ENCODE measurements at regions not wholly inside any gene's neighbourhood (a gene's known extent, or its start where the extent isn't known, plus 50 kb on each side); places are given as distances from the start of the nearest gene placed in this dataset.

DNA sequence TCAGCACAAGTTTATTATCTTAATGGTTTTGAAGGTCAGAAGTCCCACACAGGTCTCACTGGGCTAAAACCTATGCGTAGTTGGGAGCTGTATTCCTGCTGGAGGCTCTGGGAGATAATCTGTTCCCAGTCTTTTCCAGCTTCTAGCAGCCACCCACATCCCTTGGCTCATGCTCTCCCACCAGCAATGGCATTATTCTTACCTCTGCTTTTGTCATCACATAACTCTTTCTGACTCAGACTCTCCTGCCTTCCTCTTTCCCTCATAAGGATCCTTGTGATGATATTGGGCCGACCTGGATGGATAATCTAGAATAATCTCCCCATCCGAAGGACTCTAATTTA, 122.2 kb upstream of the PRDX6 start:
- H3K27ac ChIP-seq: no peak overlapping the region
- no peaks in the 10 kb centered on the region for H3K36me3 ChIP-seq
- H3K27me3 ChIP-seq: no peaks in the 10 kb centered on the region
- no peak overlapping the region for H3K4me3 ChIP-seq
- TF ChIP-seq, protein P1, sequence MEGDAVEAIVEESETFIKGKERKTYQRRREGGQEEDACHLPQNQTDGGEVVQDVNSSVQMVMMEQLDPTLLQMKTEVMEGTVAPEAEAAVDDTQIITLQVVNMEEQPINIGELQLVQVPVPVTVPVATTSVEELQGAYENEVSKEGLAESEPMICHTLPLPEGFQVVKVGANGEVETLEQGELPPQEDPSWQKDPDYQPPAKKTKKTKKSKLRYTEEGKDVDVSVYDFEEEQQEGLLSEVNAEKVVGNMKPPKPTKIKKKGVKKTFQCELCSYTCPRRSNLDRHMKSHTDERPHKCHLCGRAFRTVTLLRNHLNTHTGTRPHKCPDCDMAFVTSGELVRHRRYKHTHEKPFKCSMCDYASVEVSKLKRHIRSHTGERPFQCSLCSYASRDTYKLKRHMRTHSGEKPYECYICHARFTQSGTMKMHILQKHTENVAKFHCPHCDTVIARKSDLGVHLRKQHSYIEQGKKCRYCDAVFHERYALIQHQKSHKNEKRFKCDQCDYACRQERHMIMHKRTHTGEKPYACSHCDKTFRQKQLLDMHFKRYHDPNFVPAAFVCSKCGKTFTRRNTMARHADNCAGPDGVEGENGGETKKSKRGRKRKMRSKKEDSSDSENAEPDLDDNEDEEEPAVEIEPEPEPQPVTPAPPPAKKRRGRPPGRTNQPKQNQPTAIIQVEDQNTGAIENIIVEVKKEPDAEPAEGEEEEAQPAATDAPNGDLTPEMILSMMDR (IDR thresholded peaks at IDR 0.05): no peak
- H3K4me1 ChIP-seq: no peaks in the 10 kb centered on the region
- DNase-seq (ENCODE audit: low spot score in 2 of 2): no peak
- intact Hi-C loops (cut with DNase I): no loop called here
- H3K9me3 ChIP-seq: peaks cover 0 to 6% of the 10 kb centered on the region in 2 donors

DNA sequence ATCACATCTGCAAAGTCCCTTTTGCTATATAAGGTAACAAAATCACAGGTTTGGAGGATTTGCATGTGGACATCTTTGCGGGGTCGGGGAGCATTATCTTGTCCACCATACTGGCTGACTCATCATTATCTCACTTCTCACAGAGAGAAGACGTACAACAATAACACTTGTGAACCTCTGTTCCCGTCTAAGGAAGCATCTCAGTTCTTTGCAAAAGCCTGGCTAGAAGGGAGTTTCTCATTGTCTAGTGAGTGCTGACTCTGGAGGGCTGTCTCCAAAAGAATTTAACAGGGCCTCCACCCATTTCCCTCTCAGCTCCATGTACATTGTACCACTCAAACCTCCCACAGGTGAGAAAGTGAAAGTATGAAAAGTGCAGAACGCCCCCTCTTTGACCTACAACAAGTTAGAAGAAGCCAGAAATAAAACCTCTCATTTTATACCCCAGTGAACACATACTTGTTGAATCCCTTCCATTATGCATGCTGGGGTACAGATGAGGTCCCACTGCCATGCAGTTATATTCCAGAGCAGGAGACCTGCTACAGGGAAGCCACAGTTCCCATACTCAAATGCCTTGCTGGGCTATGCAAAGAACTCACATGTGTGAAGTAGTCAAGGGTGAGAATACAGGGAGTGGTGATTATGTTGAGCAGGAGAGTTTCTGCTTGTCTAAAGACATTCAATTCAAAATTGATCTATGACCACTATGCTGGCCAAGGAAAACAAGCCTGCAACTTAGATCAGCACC, 121.7 kb upstream of the PRDX6 start:
- intact Hi-C loops (cut with DNase I): no loop called here
- no peak for DNase-seq (ENCODE audit: low spot score in 2 of 2)
- Histone ChIP-seq H3K4me3 (no peak overlapping the region), H3K9me3 (peaks cover 0 to 6% of the 10 kb centered on the region in 2 donors), H3K36me3 (no peaks in the 10 kb centered on the region), H3K27me3 (no peaks in the 10 kb centered on the region), H3K4me1 (no peaks in the 10 kb centered on the region), H3K27ac (no peak overlapping the region)
- TF ChIP-seq, protein P1 (IDR thresholded peaks at IDR 0.05): no peak

- Histone ChIP-seq H3K4me3 (no peak overlapping the region), H3K36me3 (no peaks in the 10 kb centered on the region), H3K4me1 (no peaks in the 10 kb centered on the region), H3K27me3 (no peaks in the 10 kb centered on the region), H3K27ac (no peak overlapping the region), H3K9me3 (peaks cover 0 to 6% of the 10 kb centered on the region in 2 donors)
- DNase-seq (ENCODE audit: low spot score in 2 of 2): no peak
- intact Hi-C loops (cut with DNase I): no loop called here
- TF ChIP-seq, protein P1 (IDR thresholded peaks at IDR 0.05): no peak
Measured at GRCh38 chr1:173356191-173356762, 120.9 kb upstream of the PRDX6 start.

DNA sequence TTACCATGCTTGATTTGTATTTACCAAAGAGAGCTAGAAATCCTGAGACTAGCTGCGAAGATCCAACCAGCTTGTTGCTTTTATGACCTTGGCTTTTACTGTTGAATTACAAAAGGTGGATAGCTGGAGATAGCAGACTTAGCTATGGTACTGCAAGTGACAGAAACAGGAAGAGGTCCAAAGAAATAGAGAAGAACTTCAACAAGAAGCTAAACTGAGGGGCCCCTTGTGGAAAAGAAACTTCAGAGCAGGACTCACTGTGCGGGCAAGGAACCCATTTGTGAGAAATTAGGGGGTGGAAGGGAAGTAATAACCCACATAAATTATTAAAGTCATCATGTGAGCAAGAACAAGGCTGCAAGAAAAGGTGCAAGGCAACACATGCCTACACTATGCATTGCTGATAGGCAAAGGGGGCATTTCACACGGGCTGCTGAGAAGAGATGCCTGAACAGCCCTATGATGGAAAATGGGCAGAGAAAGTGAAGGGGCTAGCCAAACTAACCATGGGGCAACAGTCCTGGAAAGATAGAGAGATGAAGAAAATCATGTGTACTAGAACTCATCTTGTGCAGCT, 116.6 kb upstream of the PRDX6 start:
- intact Hi-C loops (cut with DNase I): no loop called here
- H3K36me3 ChIP-seq: no peaks in the 10 kb centered on the region
- H3K9me3 ChIP-seq: no peaks in the 10 kb centered on the region
- H3K27ac ChIP-seq: no peak overlapping the region
- TF ChIP-seq, protein P1 (IDR thresholded peaks at IDR 0.05): no peak
- no peaks in the 10 kb centered on the region for H3K27me3 ChIP-seq
- H3K4me1 ChIP-seq: no peaks in the 10 kb centered on the region
- H3K4me3 ChIP-seq: no peak overlapping the region
- no peak for DNase-seq (ENCODE audit: low spot score in 2 of 2)

DNA sequence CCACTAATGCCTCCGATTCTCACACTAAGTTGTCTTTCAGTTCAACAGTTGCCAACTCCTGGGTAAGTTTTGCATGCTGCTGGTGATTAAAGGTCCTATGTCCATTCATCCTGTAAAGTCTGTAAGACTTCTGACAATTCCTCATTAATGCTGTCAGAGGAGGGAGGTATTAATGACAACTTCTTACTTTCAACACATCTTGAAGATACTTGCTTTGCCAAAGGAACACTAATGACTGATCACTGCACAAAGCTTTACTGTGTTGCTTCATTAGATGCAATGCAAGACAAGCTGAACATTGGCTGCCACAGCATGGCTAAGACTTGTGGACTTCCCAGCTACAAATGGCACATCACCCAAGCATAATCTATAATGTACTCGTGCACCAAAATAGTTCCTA, 114.6 kb upstream of the PRDX6 start:
- Histone ChIP-seq H3K27ac (no peak overlapping the region), H3K9me3 (no peaks in the 10 kb centered on the region), H3K27me3 (no peaks in the 10 kb centered on the region), H3K4me1 (no peaks in the 10 kb centered on the region), H3K4me3 (no peak overlapping the region), H3K36me3 (no peaks in the 10 kb centered on the region)
- intact Hi-C loops (cut with DNase I): no loop called here
- DNase-seq (ENCODE audit: low spot score in 2 of 2): no peak
- TF ChIP-seq, protein P1 (IDR thresholded peaks at IDR 0.05): no peak
